Ishikawa (cell line): ENCODE measurements at regions not wholly inside any gene's neighbourhood (a gene's known extent, or its start where the extent isn't known, plus 50 kb on each side); places are given as distances from the start of the nearest gene placed in this dataset.
A peak's percentile ranks its signal among the peaks of the same experiment; 100 is the strongest.

Experiments
- FOXM1 ChIP-seq: IDR thresholded peaks from 2 replicates; pipeline ENCODE4 v1.6.1; 2012; ENCODE audit warnings: low read depth, borderline replicate concordance
- RAD21 ChIP-seq: IDR thresholded peaks from 2 replicates; pipeline ENCODE4 v1.6.1; 2012; ENCODE audit warnings: low read depth
- YY1 ChIP-seq: IDR thresholded peaks from 2 replicates; pipeline ENCODE4 v1.6.1; 2012; ENCODE audit warnings: low read depth
- ZBTB7A ChIP-seq: IDR thresholded peaks from 2 replicates; pipeline ENCODE4 v1.6.1; 2012; ENCODE audit warnings: low read depth

GRCh38 chr14:36057452-36058116 is 118.9 kb downstream of the PTCSC3 start:
- peak; percentile 10; the same call in 1 of the 2 replicates for TF ChIP-seq RAD21
- TF ChIP-seq ZBTB7A, result no peak
- peak; percentile 72; the same call in 1 of the 2 replicates for TF ChIP-seq FOXM1
- no peak for TF ChIP-seq YY1
